CMK (cell line): ENCODE measurements at regions not wholly inside any gene's neighbourhood (a gene's known extent, or its start where the extent isn't known, plus 50 kb on each side); places are given as distances from the start of the nearest gene placed in this dataset.
"Not testable (repeated sequence)": the region's sequence is repeated elsewhere in the genome, so short reads cannot be mapped to it uniquely, and the experiment has no call there.

Experiments
- DNase-seq: peaks from one replicate; pipeline ENCODE4 v3.0.0-alpha.2; 2010; ENCODE audit warnings: low read depth

DNA sequence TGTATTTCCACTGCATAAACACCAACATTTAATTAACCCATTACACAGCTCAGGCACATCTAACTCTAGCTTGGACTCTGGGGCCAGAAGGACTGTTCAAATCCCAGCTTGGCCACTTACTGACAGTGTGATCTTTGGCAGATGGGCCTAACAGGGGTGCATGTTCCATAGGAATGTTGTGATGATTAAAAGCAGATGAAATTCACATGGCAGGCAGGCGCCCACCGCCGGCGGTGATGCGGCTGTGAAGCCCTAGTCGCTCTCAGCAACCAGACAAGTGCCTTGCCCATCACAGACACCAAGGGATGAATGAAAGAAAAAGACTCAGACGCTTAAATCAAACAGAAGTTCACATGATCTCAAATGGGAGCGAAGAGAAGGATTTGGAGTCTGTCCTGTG is 84.6 kb upstream of the WSB1 start:
- DNase-seq: no peak

DNA sequence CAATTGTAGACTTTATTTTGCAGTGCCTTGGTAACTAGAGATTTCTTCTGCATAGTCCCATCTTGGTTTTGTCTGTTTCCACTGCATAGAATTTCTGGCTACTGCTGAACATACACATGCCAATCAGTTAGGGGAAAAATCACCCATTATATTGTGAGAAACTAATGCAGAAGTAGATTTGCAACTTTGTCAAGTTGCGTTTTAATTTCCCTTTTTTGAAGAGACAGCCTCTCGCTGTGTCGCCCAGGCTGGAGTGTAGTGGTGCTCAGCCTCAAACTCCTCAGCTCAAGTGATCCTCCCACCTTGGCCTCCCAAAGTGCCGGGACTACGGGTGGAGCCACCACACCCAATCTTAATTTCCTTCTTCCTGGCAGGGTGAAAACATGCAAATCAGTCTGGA is 83.1 kb upstream of the WSB1 start:
- DNase-seq: not testable (repeated sequence)

DNA sequence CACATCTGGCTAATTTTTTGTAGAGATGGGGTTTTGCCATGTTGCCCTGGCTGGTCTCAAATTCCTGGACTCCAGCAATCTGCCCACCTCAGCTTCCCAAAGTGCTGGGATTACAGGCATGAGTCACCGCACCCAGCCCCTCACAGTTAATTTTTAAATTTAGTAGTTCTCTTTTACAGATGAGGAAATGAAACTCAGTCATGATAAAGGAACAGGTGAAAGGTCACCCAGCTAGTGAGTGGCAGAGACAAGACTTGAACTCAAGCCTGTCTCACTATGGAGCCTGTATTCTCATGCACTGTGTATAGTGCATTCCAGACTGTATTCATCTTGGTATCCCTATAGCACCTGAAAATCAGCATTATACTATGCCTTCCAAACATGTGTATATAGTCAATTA is 77.1 kb upstream of the WSB1 start:
- DNase-seq: no peak

DNA sequence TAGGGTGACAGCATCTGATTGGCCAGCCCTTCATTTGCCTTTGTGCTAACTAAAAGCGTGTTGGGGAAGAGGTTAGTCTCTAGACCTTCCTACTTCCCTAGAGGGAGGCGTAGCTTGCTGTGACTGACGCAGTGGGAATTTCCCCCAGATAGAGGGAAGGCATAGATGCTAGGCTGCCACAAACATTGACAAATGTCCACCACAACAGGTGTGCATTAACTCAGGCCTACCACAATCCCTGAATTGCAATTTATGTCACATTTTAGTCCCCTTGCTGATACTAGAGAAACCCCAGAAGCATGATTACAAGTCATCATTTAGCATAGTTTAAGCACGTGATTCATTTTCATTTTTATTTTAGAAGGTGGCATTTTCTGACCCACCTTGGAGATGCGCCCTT is 76.3 kb upstream of the WSB1 start:
- no peak for DNase-seq

DNA sequence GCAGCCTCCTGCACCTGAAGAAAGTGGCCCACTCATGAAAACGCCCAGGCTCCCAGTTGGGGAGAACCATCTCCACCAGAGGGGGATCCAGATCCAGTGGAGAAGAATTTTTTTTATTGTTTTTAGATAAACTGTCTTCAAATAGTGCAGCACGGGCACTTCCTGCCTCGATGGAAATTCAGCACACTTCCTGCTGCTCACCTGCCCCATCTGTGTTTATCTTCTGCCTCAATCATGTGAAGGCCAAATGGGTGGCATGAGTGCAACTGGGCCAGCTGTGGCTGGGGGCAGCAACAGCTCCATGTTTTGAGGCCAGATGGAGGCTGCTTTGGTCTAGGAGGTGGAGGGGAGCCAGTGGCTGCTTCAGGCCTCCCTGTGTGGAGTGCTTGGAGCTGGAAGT is 75.9 kb upstream of the WSB1 start:
- no peak for DNase-seq

DNA sequence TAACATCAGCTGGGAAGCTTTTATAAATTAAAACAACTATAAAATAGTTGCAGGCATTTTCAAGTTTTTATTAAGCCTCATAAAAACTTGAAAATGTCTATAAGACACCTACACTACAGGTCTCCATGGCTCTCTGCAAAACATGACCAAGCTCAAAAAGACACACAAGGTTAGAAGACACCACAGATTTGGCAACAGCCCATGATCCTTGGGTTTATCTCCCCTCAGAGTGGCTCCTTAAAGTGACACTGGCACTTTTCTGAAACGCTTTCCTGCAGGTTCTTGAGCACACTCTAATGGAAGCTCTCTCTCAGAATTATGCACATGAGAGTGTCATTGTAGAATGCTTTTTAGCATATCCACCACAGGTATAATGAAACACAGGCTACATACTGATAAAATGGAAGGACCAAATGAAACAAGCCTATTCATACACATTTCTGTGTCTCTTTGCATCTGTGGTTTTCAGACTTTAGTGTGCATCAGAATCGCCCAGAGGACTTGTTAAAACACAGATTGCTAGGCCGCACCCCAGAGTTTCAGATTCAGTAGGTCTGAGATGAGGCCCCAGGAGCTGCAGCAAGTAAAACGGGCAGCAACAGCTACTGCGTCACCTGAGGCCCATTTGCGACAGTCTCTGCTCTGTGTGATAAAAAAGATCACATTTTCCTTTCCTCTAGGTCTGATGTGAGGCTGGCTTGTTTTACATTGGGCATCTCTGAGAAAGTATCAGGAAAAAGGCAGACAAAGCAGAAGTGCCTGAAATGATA is 75.0 kb upstream of the WSB1 start:
- no peak for DNase-seq

DNA sequence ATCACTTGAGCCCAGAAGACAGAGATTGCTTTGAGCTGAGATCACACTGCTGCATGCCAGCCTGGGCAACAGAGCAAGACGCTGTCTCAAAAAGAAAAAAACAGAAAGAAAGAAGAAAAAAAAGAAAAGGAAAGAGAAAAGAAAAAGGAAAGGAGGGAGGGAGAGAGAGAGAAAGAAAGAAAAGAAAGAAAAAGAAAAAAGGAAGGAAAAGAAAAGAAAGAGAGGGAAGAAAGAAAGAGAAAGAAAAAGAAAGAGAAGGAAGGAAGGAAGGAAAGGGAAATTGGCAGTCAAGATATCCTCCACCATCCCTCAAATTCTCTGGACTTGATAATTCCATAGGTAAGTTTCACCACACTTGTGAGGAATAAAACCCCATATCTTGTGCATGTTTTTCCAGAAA is 71.4 kb upstream of the WSB1 start:
- DNase-seq: no peak

DNA sequence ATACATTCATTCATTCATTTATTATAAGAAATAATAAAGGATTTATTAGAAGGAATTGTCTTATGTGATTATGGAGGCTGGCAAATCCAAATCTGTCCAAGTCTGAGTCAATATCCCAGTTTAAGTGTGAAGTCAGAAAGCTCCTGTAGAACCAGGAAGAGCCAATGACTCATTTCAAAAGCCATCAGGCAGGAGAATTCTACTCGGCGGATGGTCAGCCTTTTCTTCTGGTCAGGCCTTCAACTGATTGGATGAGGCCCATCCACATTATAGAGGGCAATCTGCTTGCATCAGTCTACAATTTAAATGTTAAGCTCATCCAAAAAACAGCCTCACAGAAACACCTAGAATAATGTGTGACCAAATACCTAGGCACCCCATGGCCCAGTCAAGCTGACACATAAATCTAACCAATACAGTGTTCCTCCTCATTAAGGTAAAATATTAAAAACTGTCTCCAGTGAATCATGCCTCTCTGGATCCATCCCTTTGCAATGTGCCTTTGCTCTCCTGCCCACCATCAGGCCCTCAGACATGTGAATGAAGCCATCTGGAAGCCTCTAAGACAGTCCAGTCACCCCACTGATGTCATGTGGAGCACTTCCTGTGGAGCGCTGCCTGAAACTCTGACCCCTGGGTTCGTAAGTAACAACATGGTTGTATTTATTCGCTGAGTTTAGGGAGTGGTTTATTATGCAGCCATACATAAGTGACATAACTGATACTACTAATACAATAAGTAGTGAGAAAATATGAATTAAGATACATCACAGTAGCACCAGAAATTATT is 69.2 kb upstream of the WSB1 start:
- DNase-seq: no peak

DNA sequence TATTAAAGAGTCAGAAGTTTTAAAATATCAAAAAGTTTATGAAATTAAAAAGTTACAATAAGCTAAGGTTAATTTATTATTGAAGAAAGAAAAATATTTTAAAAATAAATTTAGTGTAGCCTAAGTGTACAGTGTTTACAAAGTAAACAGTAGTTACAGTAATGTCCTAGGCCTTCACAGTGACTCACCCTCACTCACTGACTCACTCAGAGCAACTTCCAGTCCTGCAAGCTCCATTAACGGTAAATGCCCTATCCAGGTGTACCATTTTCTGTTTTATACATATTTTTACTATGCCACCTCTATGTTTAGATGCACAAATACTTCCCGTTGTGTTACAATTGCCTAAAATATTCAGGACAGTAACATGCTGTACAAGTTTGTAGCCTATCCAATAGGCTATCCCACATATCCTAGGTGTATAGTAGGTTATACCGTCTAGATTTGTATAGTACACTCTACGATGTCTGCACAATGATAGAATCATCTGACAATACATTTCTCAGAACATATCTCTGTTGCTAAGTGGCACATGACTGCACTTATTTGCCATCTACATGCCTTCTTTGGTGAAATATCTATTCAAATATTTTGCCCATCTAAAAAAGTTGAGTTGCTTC is 67.2 kb upstream of the WSB1 start:
- DNase-seq: no peak

DNA sequence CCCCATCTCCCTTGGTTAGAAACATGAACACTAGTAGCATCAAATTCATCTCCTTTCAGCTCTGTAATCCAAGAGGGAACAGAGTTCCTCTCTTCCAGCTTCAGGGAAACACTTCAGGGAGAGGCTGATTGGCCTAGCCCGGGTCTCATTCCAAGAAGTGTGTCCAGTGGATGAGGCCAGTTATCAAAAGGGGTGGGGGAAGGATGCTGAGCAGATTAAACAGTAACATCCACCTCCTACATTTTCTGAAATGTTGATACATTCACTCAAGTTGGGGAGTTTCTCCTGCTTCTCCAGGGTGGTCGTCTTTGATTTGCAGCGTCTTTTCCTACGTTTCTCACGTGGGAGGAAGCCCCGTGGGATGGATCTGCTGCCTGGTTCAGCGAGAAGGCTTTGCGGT is 62.9 kb upstream of the WSB1 start:
- DNase-seq: no peak

DNA sequence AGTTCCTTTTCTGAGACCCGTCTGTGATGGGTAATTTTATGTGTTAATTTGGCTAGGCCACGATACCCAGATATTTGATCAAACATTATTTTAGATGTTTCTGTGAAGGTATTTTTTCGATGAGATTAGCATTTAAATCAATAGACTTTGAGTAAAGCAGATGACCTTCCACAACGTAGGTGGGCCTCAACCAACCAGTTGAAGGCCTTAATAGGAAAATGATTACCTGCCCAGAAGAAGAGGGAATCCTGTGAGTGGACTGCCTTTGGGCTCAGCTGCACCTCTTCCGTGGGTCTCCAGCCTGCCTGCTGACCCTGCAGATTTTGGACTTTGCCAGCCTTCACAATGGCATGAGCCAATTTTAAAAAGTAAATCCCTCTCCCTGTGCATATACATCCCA is 61.6 kb upstream of the WSB1 start:
- no peak for DNase-seq

DNA sequence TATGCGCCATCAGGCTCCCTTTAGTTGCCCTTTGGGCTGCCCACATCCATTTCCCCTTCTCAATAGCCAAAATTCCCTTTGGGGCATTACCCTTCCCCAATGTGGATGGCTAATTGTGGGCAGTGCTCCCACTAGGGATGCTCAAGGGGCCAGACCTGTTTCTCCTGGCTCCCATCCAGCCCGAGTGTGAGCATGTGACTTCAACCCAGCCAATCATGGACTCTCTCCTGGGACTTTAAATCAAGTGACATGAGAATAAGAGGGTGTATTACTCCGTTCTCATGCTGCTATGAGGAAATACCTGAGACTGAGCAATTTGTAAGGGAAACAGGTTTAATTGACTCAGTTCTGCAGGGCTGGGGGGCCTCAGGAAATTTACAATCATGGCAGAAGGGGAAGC is 60.9 kb upstream of the WSB1 start:
- no peak for DNase-seq

DNA sequence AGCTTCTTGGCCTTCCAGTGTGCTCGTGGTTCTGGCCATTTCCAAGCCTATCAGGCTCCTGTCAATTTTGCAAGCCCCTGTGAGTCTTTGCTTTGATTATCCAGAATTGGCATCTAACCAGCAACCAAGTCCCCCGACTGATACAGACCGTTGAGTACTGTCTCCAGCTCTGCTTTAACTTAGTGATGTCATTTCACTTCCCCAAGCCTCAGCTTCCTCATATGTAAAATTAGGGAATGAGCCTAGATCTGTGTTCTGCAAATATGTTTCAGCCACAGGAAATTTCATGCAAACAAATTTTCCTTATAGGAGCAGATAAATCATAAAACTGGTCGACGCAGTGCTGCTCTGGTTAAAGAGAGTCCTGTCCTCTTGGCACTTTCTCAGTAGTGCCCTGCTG is 60.1 kb upstream of the WSB1 start:
- no peak for DNase-seq

DNA sequence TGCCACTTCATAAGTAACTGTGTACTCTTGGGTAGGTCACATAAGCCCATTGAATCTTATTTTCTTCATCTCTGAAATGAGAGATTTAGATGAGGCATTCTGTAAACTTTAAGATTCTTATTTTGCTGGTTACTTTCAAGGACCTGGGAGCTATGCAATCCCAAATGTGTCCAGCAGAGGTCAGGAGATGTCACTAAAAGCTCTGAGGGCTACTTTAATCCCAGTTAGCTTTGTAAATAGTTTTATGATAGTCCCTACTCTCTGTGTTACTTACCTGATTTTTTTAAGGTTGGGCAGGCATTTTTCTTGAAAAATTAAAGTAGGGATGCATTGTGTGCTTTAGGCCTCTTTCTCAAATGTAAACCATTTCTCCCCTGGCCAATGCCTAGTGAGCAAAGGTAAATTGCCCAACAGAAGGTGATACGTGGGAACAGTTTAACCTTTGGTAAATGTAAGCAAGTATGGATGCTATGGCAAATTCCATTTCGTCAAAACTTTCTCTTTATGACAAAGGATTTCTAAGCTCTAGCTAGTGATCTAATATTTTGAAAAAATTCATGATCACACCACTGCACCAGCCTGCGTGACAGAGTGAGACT is 57.1 kb upstream of the WSB1 start:
- DNase-seq: peak; percentile 43

DNA sequence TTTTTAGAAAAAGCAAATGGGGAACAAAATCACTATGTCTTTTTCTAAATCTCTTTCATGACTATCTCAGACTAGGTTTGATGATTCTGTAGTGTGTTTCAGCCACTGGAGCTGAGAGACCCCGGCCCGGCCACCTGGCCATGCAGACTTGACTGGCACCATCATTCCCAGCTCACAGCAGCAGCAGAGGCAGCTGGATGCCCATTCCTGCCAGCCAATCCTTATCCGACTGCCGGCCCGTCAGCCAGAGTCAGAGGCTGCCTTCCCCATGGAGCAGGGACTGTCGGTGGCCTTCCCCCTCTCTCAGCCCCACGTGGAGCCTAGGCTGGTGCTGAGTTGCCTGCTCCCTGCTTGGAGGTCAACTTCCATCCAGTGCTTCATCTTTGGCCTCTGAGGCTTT is 56.0 kb upstream of the WSB1 start:
- DNase-seq: no peak

DNA sequence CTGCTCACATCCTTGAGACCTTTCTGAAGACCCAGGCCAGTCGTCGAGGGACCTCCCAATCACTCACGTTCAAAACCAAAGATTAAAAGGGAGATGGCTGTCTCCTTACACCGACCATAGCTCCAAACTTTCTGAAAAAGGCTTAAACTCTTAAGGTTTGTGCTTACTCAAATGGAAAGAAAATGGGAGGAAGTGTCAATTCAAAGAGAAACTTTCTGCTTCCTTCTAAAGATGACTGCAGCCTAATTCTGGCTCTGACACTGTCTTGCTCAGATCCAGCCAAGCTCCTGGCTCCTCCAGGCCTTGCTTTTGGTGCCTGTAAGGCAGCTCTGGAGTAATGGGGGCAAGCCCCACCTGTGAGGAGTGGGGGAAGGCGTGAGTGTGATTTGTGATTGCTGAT is 54.9 kb upstream of the WSB1 start:
- no peak for DNase-seq

DNA sequence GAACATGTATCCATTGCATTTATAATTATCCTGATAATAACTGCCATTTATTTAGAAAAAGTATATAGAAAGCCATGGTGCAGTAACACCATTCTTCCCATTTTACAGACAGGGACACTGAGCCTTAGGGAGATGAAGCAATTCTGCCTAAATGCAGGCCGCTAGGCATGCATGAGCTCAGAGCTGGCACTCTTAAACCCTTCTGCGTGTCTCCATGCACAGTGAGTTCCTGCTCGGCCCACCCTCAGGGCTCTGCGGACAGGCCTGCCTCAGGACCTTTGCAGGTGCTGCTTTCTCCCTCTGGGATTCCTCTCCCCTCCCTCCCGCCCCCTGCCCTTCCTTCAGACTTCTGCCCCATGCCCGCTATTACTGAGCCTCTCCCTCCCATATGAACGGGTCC is 54.3 kb upstream of the WSB1 start:
- DNase-seq: no peak

DNA sequence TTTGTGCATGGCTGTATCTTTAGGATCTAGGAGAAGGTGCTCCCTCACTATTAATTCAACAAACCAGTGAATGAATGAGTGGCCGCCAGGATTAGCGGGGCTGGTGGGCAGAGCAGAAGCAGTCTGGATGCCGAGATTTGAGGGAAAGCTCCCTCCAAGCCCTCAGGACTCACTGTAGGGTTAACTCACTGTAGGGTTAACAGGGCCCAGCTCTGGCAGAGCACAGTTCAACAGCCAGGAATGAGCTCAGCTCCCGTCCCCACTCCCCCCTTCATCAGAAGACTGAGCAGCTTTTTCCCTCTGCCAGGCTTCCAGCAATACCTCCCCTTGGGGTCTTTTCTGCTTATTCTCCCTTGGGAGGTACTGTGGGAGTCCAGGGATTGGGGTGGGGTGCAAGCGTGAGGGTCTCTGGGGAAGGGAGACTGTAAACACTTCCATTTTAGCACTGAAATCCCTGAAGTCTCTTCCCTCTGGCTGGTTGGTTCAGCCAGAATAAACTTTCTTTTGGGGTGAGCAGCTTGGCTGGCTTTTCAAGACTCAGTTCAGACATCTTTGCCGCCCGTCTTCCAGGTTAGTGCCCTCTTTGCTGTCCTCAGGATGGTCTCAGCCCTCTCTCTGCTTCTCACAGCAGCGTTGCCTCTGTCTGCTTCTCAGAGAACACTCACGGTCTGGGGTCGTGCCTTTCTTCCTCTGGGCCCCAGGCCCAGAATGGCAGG is 53.7 kb upstream of the WSB1 start:
- DNase-seq: no peak

DNA sequence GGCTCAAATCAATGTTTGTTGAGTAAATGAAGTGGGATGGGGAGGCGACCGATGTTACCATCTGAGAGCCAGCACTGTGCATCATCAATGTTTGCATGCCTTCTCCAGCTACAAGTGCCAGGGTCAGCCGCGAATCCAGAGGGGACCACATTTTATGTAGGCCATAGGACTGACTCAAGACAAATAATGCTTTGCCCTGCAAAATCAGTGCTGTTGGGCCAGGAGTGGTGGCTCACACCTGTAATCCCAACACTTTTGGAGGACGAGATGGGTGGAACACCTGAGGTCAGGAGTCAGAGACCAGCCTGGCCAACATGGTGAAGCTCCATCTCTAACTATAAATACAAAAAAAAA is 53.1 kb upstream of the WSB1 start:
- DNase-seq: no peak

DNA sequence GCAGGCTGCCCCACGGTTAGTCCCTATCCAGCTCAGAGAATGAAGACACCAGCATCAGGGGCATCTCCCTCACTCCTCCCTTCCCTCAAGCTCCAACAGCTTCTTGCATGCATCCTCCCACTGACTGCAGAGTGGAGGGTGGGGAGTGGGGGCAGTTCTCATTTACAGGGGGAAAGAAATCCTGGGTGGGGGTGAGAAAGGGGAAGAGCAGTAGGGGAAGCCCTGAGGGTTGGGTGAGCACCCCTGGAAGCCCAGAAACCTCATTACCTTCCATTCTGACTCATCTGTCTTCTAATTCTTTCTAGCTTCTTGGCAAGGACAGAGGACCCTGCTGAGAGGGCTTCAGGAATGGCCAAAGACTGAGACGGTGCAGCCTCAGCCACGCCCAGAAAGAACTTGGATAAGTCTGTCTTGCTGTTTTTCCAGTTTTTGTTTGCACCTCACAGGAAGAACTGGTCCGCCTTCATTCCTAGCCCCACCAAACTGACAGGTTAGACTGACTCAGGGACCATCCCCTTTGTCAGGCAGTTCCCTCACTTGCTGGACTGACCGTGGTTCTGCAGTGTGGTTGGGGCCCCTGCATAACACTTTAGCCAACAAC is 52.5 kb upstream of the WSB1 start:
- DNase-seq: no peak

DNA sequence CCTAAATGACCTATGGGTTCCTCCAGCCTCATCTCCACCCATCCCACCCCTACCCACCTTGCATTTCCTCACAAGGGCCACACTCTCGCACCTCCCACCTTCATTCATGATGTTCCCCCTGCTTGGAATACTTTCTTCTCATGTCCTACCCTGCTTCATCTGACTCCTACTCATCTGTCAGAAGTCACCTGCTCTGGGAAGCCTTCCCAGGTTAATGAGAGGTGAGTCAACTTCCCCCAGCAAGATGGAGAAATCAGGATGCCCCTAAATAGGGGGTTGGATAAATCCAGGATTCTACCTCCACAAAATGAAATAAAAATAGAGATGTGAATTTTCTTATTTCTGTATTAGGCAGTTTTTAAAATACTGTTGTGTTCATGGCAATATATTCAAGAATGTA is 51.0 kb upstream of the WSB1 start:
- no peak for DNase-seq

DNA sequence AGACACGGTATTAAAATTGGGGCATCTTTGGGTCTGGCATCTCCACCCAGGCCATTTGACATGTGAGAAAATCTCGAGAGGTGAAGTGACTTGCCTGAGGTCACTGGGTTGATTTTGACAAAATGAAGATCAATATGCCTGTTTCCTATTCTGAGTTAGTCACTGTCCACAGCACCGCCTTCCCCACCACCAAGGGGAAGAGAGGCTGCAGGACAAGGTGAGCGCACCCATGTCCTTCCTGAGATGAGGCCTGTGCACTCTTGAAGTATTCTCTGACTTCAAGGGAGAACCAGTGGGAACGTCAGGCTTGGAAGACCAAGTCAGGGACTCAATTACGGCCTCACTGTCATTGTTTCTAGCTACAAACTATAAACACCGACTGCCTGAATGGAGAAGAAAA is 49.9 kb upstream of the WSB1 start:
- DNase-seq: no peak
